Astrocyte of the cerebellum (primary cell): ENCODE measurements at regions not wholly inside any gene's neighbourhood (a gene's known extent, or its start where the extent isn't known, plus 50 kb on each side); places are given as distances from the start of the nearest gene placed in this dataset.

ENCODE experiments used
- DNase-seq: peaks from one replicate; pipeline ENCODE4 v3.0.0-alpha.2; 2011; ENCODE audit warnings: low read depth
- H3K4me3 ChIP-seq: 2 replicates; pipeline ENCODE4 v1.5.1; 2011; ENCODE audit warnings: mild to moderate bottlenecking, low read depth, low read length, moderate library complexity
- in situ Hi-C: cut with HindIII; loops from 2 replicates; pipeline ENCODE4 v1.10.0; 2017; ENCODE audit warnings: low sequenced_read_pairs
- TF ChIP-seq, protein P1 (sequence below): IDR thresholded peaks from 2 replicates; pipeline ENCODE4 v1.5.1; 2012; ENCODE audit warnings: low read length, low read depth, moderate library complexity, mild to moderate bottlenecking; ENCODE audit errors: missing control alignments

DNA sequence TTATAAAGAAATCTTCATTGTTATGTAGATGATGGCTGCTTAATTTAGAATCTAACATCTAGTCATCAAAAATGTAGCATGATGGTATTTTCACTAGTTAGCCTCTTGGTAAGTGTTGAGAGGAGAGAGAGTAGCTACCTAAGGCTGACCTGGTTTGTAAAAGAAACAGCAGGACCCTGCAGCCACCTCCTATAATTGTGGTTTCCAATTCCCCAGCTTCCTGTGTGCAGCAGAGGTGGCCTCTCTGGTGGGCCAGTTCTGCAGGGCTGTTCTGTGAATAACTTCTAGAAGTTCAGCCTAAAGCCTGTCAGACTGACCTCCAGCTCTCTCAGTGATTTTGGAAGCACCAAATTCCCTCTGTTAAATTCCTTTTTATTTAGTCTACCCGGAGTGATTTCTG lies 246.4 kb upstream of the LRRC7 start:
- DNase-seq = no peak
- in situ Hi-C loops = no loop called here
- TF ChIP-seq, protein P1, sequence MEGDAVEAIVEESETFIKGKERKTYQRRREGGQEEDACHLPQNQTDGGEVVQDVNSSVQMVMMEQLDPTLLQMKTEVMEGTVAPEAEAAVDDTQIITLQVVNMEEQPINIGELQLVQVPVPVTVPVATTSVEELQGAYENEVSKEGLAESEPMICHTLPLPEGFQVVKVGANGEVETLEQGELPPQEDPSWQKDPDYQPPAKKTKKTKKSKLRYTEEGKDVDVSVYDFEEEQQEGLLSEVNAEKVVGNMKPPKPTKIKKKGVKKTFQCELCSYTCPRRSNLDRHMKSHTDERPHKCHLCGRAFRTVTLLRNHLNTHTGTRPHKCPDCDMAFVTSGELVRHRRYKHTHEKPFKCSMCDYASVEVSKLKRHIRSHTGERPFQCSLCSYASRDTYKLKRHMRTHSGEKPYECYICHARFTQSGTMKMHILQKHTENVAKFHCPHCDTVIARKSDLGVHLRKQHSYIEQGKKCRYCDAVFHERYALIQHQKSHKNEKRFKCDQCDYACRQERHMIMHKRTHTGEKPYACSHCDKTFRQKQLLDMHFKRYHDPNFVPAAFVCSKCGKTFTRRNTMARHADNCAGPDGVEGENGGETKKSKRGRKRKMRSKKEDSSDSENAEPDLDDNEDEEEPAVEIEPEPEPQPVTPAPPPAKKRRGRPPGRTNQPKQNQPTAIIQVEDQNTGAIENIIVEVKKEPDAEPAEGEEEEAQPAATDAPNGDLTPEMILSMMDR = no peak
- H3K4me3 ChIP-seq = no peak overlapping the region

DNA sequence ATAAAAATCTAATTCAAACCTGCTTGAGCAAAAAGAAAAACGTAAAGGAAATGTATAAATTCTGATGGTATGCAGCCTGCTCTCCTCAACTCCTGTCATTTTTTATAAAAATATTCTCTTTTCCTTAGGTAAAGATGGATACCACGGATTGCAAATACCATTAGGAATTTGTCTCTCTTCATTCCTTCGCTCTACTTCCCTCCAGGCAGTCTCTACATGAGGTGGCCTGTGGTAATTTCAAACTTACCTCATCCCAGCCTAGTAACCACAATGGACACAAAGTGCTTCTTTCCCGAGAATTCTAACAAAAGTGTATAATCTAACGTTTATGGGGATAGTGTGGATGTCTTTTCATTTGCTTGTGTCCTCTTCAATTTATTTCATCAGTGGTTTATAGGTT lies 239.5 kb upstream of the LRRC7 start:
- peak; percentile 8 for DNase-seq
- H3K4me3 ChIP-seq = no peak overlapping the region
- TF ChIP-seq, protein P1 = no peak
- in situ Hi-C loops = no loop called here

DNA sequence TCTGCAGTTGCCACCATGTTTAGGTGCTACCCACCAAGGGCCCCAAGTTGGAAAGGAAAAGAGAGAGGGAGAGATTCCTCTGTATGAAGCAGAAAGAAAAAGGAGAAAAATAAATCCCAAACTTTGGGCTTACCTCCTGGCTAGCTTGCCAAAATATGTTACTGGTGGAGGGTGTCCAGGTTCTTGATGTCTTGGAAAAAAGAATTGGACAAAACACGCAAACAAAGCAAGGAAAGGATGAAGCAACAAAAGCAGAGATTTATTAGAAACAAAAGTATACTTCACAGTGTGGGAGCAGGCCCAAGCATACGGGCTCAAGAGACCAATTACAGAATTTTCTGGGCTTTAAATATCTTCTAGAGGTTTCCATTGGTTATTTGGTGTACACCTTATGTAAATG lies 204.5 kb upstream of the LRRC7 start:
- in situ Hi-C loops = no loop called here
- DNase-seq = no peak

DNA sequence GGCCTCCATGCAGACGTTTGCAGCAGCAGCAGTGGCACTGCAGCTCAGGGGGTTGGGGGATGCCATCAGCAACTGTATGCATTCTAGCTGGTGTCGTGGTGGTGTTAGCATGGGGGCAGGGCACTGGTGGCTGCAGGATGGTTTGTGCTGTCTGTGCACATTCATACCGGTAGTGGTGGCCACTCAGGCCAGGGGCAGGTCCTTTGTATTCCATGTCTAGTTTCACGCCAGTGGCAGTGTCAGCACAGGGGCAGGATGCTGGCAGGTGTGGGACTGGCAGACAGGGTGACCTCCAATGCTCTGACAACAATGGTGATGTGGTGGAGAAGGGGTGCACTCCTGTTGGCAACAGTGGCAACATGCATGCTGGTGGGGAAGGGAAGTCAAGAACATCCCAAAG lies 194.2 kb upstream of the LRRC7 start:
- H3K4me3 ChIP-seq = no peak overlapping the region
- TF ChIP-seq, protein P1 = no peak
- in situ Hi-C loops = no loop called here
- no peak for DNase-seq

More for the DNA sequence above, 204.5 kb upstream of the LRRC7 start:
- H3K4me3 ChIP-seq = no peak overlapping the region
- TF ChIP-seq, protein P1 = no peak

DNA sequence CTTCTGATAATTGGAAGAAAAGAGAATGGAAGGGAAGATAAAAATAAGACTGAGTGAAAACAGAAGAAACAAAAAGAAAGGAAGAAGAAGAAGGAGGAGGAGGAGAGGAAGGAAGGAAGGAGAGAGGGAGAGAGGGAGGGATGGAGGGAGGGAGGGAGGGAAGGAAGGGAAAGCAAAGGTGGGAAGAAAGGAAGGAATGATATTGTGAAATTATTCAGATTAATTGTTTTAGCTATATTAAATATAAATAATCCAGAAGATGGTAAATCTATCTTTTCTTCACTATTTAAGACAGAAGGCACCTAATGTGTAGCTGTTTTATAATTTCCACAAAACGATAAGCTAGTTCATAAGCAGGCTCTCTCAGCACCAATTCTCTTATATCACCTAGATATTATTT lies 191.3 kb upstream of the LRRC7 start:
- TF ChIP-seq, protein P1 = no peak
- in situ Hi-C loops = no loop called here
- no peak for DNase-seq
- no peak overlapping the region for H3K4me3 ChIP-seq

DNA sequence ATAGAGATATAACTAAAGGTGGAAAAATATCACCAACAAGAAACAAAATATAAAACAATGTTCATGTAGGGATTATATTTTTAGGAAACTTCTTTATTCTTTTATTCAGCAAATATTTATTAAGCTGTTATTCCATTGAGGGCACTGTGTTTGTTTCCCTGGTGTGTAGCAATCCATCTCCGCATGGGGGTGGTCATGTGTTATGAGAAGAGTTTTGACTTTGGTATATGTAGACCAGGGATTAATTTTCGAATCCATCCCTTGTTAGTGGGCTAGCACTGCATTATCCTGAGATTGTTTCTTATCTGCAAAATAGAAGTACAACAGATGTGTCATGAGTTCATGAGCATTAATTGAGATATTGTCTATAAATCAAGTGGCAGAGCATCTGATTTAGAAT lies 190.2 kb upstream of the LRRC7 start:
- no peak overlapping the region for H3K4me3 ChIP-seq
- in situ Hi-C loops = no loop called here
- no peak for DNase-seq
- TF ChIP-seq, protein P1 = no peak

DNA sequence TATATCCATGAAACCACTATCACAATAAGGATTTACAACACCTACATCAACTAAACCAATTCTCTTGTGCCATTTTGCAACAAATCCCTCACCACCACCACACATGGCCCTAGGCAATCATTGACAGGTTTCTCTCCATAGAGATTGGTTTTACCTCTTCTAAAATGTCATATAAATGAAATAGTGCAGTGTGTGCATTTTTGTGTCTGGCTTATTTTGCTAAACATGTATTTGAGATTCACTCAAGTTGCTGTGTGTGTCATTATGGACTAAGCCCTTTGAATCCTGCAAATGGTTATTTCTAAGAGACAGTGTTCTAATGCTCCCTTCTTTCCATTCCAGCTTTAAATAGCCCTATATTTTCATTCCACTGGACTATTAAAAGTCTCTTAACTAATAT lies 179.7 kb upstream of the LRRC7 start:
- no peak for DNase-seq
- TF ChIP-seq, protein P1 = no peak
- in situ Hi-C loops = no loop called here
- no peak overlapping the region for H3K4me3 ChIP-seq
